Thyroid gland (tissue), 4 donors: ENCODE measurements at regions not wholly inside any gene's neighbourhood (a gene's known extent, or its start where the extent isn't known, plus 50 kb on each side); places are given as distances from the start of the nearest gene placed in this dataset.

Experiments used
- DNase-seq, 2 donors: peaks; one replicate each; pipeline ENCODE4 v3.0.0-alpha.2; 2019
- H3K27ac ChIP-seq, 3 donors: fragments of 200-600 bp; sonication (generic); 1 replicate in 2 of 3; 2 replicates in 1 of 3; pipeline ENCODE4 v1.5.1; 2016 to 2019; ENCODE audit warnings: mild to moderate bottlenecking in 1 of 3, moderate library complexity in 1 of 3
- H3K27me3 ChIP-seq: fragments of 200-600 bp; sonication (generic); one replicate; pipeline ENCODE4 v1.5.1; 2019
- H3K36me3 ChIP-seq, 2 donors: fragments of 200-600 bp; sonication (generic); one replicate each; pipeline ENCODE4 v1.5.1; 2016 to 2019
- H3K4me1 ChIP-seq, 2 donors: fragments of 200-600 bp; sonication (generic); one replicate each; pipeline ENCODE4 v1.5.1; 2017 to 2019
- H3K4me3 ChIP-seq, 3 donors: fragments of 200-600 bp; sonication (generic); replicated peaks in 1 of 3; 1 replicate in 2 of 3; 2 replicates in 1 of 3; pipeline ENCODE4 v1.5.1; 2016; ENCODE audit warnings: mild to moderate bottlenecking in 1 of 3
- H3K9me3 ChIP-seq: fragments of 200-600 bp; sonication (generic); one replicate; pipeline ENCODE4 v1.5.1; 2017
- CTCF ChIP-seq, 6 experiments: fragments of 200-600 bp in 3 of 6; fragments of 450-650 bp in 3 of 6; sonication (generic) in 3 of 6; IDR thresholded peaks; one replicate each; pipeline ENCODE4 v1.5.1; 2016 to 2019; ENCODE audit warnings: antibody characterized with exemption in 6 of 6, mild to moderate bottlenecking in 2 of 6, inconsistent platforms in 1 of 6, moderate library complexity in 1 of 6
- POLR2A ChIP-seq, 2 donors: fragments of 450-650 bp; IDR thresholded peaks; one replicate each; pipeline ENCODE4 v1.6.1; 2017; ENCODE audit warnings: antibody characterized with exemption in 2 of 2, mild to moderate bottlenecking in 2 of 2, moderate library complexity in 1 of 2
- WGBS, 2 donors: methylation state at CpG; one replicate each; pipeline ENCODE4 v1.1.5; 2017; 5-methylcytosine and 5-hydroxymethylcytosine counted together
- intact Hi-C: fragments of 100-400 bp; cut with DNase I; formaldehyde crosslinking; loops from one replicate; pipeline ENCODE4 v1.15.1; 2023

DNA sequence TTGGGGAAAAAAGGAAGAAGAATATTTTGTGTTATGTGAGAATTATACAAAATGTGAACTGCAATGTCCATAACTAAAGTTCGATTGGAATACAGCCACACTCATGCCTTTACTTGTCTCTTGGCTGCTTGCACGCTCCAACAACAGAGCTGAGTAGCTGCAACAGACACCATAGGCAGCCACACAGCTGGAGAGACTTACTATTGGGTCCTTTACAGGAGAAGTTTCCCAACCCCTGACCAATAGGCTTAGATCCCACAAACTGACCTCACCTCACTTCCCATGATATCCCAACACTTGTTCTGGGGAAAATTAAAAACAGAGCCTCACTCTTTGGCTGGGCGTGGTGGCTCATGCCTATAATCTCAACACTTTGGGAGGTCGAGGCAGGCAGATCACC lies 213.8 kb downstream of the SH3BP4 start:
- 78 to 85% methylated on average over 4 of the region's 4 CpGs for WGBS, 2 donors
- Histone ChIP-seq H3K27ac (no peak overlapping the region), H3K4me1 (no peaks in the 10 kb centered on the region), H3K4me3 (no peak overlapping the region), H3K27me3 (no peaks in the 10 kb centered on the region), H3K9me3 (no peaks in the 10 kb centered on the region), H3K36me3 (no peaks in the 10 kb centered on the region)
- TF ChIP-seq CTCF (IDR thresholded peaks at IDR 0.05) (no peak), POLR2A (IDR thresholded peaks at IDR 0.05) (no peak)
- no peak for DNase-seq
- intact Hi-C loops, result no loop called here

DNA sequence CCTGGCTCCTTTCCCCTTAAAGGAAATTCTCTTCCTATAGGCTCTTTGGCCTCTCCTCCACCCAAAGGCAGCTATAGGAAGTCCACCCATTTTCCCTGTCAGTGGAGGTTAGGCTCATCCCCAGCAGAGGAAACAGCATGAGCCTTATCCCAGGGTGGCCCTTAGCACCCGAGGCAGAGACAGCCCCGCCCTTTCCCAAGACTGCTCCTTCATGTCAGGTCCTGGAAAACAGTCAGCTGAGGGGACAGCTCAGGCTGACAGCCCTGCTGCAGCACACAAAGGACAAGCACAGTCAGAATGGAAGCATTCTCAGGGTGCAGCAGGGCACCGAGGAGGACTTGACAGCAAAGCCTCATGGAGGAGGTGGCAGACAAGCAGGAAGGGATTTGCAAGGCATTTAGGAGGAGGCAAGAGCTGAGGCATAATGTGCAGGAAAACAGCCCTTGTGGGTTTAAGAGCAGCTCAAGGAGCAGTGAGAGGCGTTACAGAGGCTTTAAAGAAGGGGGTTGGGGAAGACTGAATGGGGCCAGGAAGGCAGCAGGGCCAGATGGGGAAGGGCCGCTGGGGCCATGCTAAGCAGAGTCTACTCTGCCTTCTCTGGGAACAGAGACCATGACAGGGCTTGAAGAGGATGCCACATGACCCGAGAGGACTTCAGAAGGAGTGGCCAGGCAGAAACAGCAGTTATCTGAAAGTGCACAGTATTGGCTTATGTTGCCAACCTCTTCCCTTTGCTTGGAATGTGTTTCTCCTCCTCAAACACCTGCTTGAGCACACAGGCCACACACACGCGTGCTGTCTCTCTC lies 216.6 kb downstream of the SH3BP4 start:
- 33 to 50% methylated on average over 8 of the region's 8 CpGs for WGBS, 2 donors
- no peaks in the 10 kb centered on the region for H3K9me3 ChIP-seq
- TF ChIP-seq POLR2A (IDR thresholded peaks at IDR 0.05) (no peak), CTCF (IDR thresholded peaks at IDR 0.05) (no peak)
- intact Hi-C loops, result no loop called here
- no peaks in the 10 kb centered on the region for H3K27me3 ChIP-seq
- no peaks in the 10 kb centered on the region for H3K36me3 ChIP-seq
- H3K4me1 ChIP-seq, result no peaks in the 10 kb centered on the region
- H3K27ac ChIP-seq, result no peak overlapping the region
- H3K4me3 ChIP-seq, result no peak overlapping the region
- DNase-seq, result peak; percentile 14 to 25

GRCh38 chr2:235170016-235170415 lies 218.2 kb downstream of the SH3BP4 start:
- no peaks in the 10 kb centered on the region for H3K36me3 ChIP-seq
- no peaks in the 10 kb centered on the region for H3K4me1 ChIP-seq
- intact Hi-C loops, result no loop called here
- no peak for DNase-seq
- no peaks in the 10 kb centered on the region for H3K9me3 ChIP-seq
- WGBS, 2 donors, result 57 to 58% methylated on average over 3 of the region's 3 CpGs
- TF ChIP-seq POLR2A (IDR thresholded peaks at IDR 0.05), result no peak
- TF ChIP-seq CTCF (IDR thresholded peaks at IDR 0.05), result no peak
- H3K4me3 ChIP-seq, result no peak overlapping the region
- H3K27me3 ChIP-seq, result no peaks in the 10 kb centered on the region
- no peak overlapping the region for H3K27ac ChIP-seq

DNA sequence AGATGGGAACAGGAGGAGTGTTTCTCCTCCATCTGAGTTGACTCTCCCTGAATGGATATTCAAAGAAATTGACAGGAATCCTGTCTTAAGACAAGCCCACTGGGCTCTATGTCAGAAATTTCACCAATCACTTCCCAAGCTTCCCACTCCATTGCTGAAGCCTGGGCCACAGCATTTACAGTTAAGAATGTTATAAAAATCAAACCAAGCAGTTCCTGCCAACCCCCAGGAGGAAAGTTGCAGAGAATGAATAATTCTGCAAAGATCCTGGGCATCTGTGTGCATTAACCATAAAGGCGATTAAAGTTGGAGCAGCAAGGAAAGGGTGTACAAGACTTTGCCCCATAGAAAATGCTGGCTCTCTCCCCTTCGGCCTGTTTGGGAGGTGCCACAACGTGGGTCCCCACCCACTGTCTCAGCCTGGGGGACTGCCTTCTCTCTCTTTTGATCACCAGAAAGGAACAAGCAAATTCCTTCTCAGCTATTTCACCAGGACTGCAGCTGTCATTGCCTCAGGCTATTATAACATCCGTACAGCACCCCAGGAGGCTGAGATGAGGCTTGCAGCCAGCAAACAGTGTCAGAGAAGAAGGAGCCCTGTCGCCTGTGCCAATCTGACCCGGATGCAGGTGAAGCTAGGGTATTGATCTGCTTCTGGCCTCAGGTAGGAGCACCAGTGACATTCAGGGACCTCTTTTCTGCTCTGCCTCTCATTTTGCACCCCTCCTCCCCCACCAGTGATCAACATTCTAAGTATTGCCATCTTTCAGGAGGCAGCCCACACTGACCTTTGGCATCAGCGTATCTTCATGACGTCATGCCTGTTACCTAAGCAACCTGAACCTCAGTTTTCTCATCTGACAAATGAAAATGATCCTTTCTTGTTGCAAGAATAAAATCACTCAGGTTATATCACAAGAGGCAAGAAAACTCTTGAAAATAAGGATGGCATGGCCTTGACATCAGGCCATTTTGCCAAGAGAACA lies 219.0 kb downstream of the SH3BP4 start:
- H3K4me3 ChIP-seq, result no peak overlapping the region
- no peak overlapping the region for H3K27ac ChIP-seq
- no peaks in the 10 kb centered on the region for H3K9me3 ChIP-seq
- DNase-seq, result peak; percentile 13 to 36
- intact Hi-C loops, result no loop called here
- 27 to 32% methylated on average over 8 of the region's 8 CpGs for WGBS, 2 donors
- H3K36me3 ChIP-seq, result no peaks in the 10 kb centered on the region
- H3K27me3 ChIP-seq, result no peaks in the 10 kb centered on the region
- TF ChIP-seq POLR2A (IDR thresholded peaks at IDR 0.05), result no peak
- peak in 1 of 6 experiments; percentile 34 for TF ChIP-seq CTCF (IDR thresholded peaks at IDR 0.05)
- no peaks in the 10 kb centered on the region for H3K4me1 ChIP-seq
